Upper lobe of right lung (tissue), 1 donor: ENCODE measurements at regions not wholly inside any gene's neighbourhood (a gene's known extent, or its start where the extent isn't known, plus 50 kb on each side); places are given as distances from the start of the nearest gene placed in this dataset.
"Not testable (repeated sequence)": the region's sequence is repeated elsewhere in the genome, so short reads cannot be mapped to it uniquely, and the experiment has no call there.

ENCODE experiments used
- ATAC-seq: fragments of 200-7000 bp; cut with Tn5 transposase; one replicate; pipeline ENCODE4 v1.9.1; 2020; ENCODE audit warnings: mild to moderate bottlenecking, moderate library complexity
- DNase-seq: peaks from one replicate; pipeline ENCODE4 v3.0.0-alpha.2; 2020
- H3K27ac ChIP-seq: fragments of 200-600 bp; one replicate; pipeline ENCODE4 v1.8.0; 2022
- H3K27me3 ChIP-seq: fragments of 200-600 bp; one replicate; pipeline ENCODE4 v1.8.0; 2022; ENCODE audit warnings: mild to moderate bottlenecking
- H3K36me3 ChIP-seq: fragments of 200-600 bp; one replicate; pipeline ENCODE4 v1.8.0; 2022
- H3K4me1 ChIP-seq: fragments of 200-600 bp; one replicate; pipeline ENCODE4 v1.8.0; 2022
- H3K4me3 ChIP-seq: fragments of 200-600 bp; one replicate; pipeline ENCODE4 v1.8.0; 2022; ENCODE audit warnings: mild to moderate bottlenecking
- H3K9me3 ChIP-seq: fragments of 200-600 bp; one replicate; pipeline ENCODE4 v1.8.0; 2022
- CTCF ChIP-seq: fragments of 200-600 bp; IDR thresholded peaks from one replicate; pipeline ENCODE4 v1.8.0; 2022; ENCODE audit warnings: antibody characterized with exemption
- intact Hi-C: fragments of 100-400 bp; cut with DNase I; formaldehyde crosslinking; loops from one replicate; pipeline ENCODE4 v1.11.0; 2022
- donor health status: DM: no; HTN: yes; CAD: no; lungs with severe emphysema.

- Histone ChIP-seq H3K4me1 (no peaks in the 10 kb centered on the region), H3K4me3 (no peak overlapping the region), H3K9me3 (no peaks in the 10 kb centered on the region), H3K27ac (no peak overlapping the region), H3K36me3 (no peaks in the 10 kb centered on the region), H3K27me3 (no peaks in the 10 kb centered on the region)
- intact Hi-C loops = no loop called here
- ATAC-seq = no peak
- DNase-seq = no peak
- no peak for TF ChIP-seq CTCF
Measured at GRCh38 chr6:130494729-130495128, 128.9 kb downstream of the TMEM200A start.

GRCh38 chr6:130500693-130501092 lies 134.9 kb downstream of the TMEM200A start:
- intact Hi-C loops = no loop called here
- H3K36me3 ChIP-seq = no peaks in the 10 kb centered on the region
- no peaks in the 10 kb centered on the region for H3K27me3 ChIP-seq
- H3K27ac ChIP-seq = no peak overlapping the region
- DNase-seq = no peak
- H3K4me3 ChIP-seq = no peak overlapping the region
- no peaks in the 10 kb centered on the region for H3K9me3 ChIP-seq
- ATAC-seq = no peak
- TF ChIP-seq CTCF = no peak
- no peaks in the 10 kb centered on the region for H3K4me1 ChIP-seq

- H3K4me1 ChIP-seq = no peaks in the 10 kb centered on the region
- ATAC-seq (no peak), DNase-seq (no peak)
- H3K9me3 ChIP-seq = no peaks in the 10 kb centered on the region
- no peaks in the 10 kb centered on the region for H3K36me3 ChIP-seq
- H3K27me3 ChIP-seq = no peaks in the 10 kb centered on the region
- H3K4me3 ChIP-seq = no peak overlapping the region
- no peak for TF ChIP-seq CTCF
- intact Hi-C loops = no loop called here
- H3K27ac ChIP-seq = no peak overlapping the region
Measured at GRCh38 chr6:130503146-130503545, 137.3 kb downstream of the TMEM200A start.

GRCh38 chr6:130505808-130506598 lies 140.2 kb downstream of the TMEM200A start:
- Histone ChIP-seq H3K4me1 (no peaks in the 10 kb centered on the region), H3K27me3 (no peaks in the 10 kb centered on the region), H3K36me3 (no peaks in the 10 kb centered on the region), H3K27ac (no peak overlapping the region), H3K4me3 (no peak overlapping the region), H3K9me3 (no peaks in the 10 kb centered on the region)
- no peak for DNase-seq
- intact Hi-C loops = no loop called here
- ATAC-seq = no peak
- no peak for TF ChIP-seq CTCF

- H3K4me1 ChIP-seq, H3K27me3 ChIP-seq, ATAC-seq, intact Hi-C loops, H3K4me3 ChIP-seq, H3K9me3 ChIP-seq, H3K27ac ChIP-seq, DNase-seq, H3K36me3 ChIP-seq: not testable (repeated sequence)
Measured at GRCh38 chr6:130507005-130507665, 141.3 kb downstream of the TMEM200A start.

GRCh38 chr6:130507666-130508028 lies 141.8 kb downstream of the TMEM200A start:
- Histone ChIP-seq H3K36me3 (no peaks in the 10 kb centered on the region), H3K4me1 (no peaks in the 10 kb centered on the region), H3K4me3 (no peak overlapping the region), H3K27me3 (no peaks in the 10 kb centered on the region), H3K9me3 (no peaks in the 10 kb centered on the region), H3K27ac (no peak overlapping the region)
- TF ChIP-seq CTCF = no peak
- DNase-seq (no peak), ATAC-seq (no peak)
- intact Hi-C loops = no loop called here
